Medulla oblongata (tissue), 1 donor: ENCODE measurements at regions not wholly inside any gene's neighbourhood (a gene's known extent, or its start where the extent isn't known, plus 50 kb on each side); places are given as distances from the start of the nearest gene placed in this dataset.
"Not testable (repeated sequence)": the region's sequence is repeated elsewhere in the genome, so short reads cannot be mapped to it uniquely, and the experiment has no call there.

ENCODE experiments used
- DNase-seq: peaks from one replicate; pipeline ENCODE4 v3.0.0-alpha.2; 2015; ENCODE audit errors: extremely low spot score

DNA sequence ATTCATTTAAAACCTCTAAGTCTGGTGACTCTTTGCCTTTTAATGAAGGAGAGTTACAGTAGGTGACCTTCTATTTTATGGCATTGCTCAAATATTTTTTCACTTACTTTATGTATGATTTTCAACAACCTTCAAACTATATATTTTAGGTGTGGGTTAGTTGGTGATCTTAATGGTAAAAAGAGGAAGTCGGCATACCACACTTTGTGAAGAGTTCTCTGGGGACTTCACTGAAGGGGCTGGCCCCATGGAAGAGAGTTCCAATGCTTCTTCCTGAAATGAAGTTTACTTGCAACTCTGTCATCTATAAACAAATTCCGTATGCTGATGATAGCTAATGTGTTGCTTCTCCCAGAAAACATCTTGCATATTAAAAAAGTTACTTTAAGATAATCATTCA, 647.0 kb upstream of the SGO1 start:
- DNase-seq = no peak

DNA sequence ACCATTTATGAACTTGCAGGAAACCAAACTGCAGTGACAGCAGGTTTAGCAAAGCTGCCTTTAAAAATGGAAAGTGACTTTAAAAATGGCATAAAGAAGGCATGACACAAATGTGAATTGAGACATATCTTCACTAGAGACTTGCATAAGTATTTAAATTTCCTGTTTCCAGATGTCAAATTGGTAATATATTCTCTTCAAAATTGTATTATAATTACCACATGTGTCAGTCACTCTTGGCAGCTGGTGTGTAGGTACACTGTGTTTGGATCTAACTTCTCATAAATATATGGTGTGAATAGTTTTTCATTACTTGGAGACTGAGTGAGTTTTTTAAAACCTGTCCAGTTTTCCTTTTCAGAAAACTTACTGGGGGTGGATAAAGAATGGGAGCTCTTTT, 636.2 kb upstream of the SGO1 start:
- DNase-seq = no peak

DNA sequence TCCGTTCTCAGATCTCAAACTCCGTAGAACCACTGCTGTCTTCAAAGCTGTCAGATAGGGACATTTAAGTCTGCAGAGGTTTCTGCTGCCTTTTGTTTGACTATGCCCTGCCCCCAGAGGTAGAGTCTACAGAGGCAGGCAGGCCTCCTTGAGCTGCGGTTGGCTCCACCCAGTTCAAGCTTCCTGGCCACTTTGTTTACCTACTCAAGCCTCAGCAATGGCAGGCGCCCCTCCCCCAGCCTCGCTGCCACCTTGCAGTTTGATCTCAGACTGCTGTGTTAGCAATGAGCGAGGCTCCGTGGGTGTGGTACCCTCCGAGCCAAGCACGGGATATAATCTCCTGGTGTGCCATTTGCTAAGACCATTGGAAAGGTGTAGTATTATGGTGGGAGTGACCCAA, 634.9 kb upstream of the SGO1 start:
- DNase-seq = not testable (repeated sequence)

DNA sequence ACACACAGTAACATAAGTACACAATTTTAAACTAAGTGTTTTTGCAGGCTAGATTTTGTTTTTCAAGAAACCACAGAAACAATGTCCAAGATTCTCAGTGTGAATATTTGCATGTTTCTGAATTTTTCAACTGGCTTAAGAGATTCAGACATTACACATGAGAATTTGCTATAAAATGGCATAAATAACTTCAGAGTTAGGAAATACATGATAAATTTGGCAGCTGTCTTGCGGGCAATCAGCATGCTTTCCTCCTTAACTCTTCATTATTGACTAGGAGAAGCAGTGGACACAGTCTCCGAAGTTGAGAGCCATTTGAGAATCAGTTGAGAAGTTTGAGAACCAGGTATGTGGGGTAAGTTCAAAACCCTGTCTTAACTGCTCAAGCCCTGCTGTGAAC, 625.6 kb upstream of the SGO1 start:
- DNase-seq = no peak

DNA sequence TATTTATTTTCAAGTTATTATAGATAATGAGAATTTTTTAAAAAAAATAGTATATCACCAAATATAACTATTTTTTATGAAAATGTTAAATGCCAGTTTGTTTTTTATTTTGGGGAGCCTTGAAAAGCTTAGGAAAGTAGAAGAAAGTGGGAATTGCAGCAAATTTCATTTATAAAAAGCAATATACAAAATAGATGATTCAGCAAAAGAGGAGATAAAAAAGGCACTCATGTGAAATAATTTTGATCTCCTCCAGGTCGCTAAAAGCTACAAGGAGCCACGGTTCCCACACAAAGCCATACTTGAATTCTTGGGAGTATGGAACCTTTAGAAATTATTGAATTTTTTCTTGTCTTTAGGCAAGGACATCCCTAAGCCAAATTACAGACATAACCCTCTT, 625.0 kb upstream of the SGO1 start:
- DNase-seq = no peak

DNA sequence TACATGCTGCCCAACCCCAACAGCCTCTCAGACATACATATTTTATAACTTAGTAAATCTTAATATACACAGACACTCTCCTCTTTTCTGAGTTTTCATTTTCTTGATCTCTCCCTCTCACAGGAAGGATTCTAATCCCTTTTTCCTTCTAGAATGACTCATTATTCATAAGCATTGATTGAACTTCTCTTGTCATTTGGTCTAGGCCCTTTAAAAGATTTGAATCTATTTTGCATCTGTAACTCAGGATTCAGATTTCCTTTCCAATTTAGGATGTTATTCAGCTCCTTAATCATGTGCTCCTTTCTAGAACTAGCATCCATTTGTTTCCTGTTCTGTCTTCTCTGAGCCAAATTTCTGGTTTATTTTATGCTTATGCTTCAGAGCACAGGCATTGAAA, 624.5 kb upstream of the SGO1 start:
- DNase-seq = no peak

DNA sequence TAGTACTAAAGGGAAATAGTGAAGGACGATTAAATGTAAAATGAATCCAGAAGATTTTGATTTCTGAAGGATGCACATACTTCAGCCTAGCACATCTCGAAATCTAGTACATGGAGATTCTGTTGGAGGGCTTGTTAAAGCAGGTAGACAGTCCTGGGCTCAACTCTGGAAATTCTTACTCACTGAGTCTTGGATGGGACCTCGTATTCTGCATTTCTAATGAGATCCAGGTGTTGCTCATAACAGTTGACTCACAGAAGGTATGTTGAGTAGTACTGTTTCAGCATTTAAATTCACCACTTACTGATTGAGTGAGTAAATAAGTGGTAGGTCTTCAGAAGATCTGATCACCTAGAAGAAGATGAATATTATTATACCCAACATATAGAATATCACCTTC, 623.4 kb upstream of the SGO1 start:
- no peak for DNase-seq

- no peak for DNase-seq
These were observed 622.9 kb upstream of the SGO1 start for GRCh38 chr3:20808864-20809263.

GRCh38 chr3:20798666-20799065, 612.7 kb upstream of the SGO1 start:
- DNase-seq = no peak

DNA sequence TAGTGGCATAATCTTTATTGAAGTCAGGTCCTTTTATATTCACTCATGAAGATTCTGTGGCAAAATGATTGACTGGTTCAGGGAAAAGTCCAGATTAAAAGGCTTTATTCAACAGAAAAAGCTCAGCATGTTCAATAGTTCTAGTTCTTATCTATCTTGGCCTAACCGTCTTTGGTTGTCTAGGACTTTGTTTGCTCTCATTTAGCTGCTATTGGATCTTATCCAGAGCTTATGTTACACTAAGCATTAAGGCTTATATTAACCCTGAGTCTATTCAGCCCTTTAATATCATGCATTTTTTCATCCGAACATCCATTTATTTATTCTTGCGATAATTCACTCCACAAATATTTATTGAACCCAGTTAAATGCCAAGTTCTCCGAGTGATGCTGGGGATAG, 601.0 kb upstream of the SGO1 start:
- no peak for DNase-seq

GRCh38 chr3:20776692-20777091, 590.7 kb upstream of the SGO1 start:
- no peak for DNase-seq

- no peak for DNase-seq
These were observed 590.3 kb upstream of the SGO1 start for GRCh38 chr3:20776286-20776685.

DNA sequence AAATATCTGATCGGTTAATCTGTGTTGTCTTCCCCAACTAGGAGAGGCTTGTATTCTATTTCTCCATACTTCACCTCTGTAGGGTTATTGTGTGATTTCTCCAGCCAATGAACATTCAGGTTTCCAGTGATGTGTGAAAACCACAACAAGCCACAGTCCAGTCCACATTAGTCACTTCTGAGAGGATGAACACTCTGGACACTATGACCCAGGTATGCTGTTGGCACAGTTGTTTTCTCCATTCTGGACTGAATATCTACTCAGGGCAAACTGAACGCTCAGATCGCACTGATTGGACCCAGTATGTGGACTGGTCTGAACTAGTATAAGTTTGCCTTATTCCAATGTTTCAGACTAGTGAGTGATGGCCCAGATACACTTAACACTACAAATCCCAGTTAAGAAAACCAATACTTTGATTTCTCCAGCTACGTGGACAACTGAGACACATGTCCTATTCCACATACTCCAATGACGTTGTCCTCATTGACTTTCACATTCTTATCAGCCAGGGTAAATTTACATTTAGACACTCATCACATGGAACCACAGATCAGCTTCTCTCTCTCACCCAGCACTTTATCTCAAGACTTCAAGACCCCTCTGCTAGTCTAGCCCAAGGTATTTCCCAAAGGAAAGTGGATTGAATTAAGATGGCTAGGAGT, 587.4 kb upstream of the SGO1 start:
- no peak for DNase-seq

GRCh38 chr3:20772869-20773268, 586.9 kb upstream of the SGO1 start:
- DNase-seq = no peak

DNA sequence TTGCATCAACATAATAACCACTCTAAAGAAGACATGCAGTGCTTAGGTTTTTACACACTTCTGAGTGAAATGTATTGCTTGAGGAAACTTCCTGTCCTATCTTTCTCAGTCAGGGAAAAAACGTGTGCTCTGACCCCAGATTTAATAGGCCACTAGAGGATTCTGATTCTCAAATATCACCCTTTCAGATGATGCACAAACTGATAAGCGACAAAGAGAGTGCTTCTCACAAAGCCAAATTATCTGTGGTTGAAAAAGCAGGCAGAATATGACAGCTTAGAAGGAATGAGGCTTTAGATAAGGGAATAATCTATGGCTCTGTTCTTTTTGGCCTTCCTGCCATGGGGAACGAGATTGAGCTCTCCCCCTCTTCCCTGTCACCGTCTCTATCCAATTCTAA, 583.4 kb upstream of the SGO1 start:
- DNase-seq = no peak

- DNase-seq = no peak
These were observed 575.0 kb upstream of the SGO1 start for GRCh38 chr3:20760981-20761380.

- DNase-seq = no peak
These were observed 566.4 kb upstream of the SGO1 start for GRCh38 chr3:20752416-20752815.

DNA sequence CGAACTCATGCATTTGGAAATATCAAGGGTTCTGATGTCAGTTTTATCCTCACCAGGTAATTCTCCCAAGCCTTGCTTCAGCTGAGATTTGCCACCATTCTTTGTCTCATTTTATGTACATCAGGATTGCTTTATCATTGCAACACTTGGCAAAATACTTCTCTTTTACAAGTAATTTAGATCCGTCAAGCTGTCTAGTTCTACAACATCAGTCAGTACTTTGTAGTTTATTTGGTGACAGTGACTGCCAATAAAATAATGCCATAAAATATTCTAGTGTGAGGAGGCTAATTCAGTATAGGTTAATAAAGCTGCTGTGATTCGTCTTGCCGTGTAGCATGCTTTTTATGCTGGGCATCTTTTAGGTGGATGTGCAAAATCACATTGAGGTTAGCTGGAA, 565.3 kb upstream of the SGO1 start:
- no peak for DNase-seq

DNA sequence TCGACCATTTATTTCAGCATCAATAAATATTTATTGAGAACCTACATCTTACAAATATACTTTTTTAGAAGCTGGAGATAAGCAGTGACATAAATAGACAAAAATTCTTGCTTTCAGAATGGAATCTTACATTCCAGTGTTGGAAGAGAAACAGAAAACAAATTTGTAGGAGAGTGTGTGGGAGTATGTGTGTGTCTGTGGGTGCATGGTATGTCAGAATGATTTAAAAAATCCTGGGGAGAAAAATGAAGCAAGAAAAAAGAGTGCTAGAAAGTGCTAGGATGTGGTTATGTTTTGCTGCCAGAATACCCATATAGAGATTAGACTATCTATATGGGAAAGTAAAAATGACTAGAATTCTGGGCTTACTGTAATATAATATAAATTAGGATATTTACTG, 561.7 kb upstream of the SGO1 start:
- DNase-seq = no peak

- DNase-seq = no peak
These were observed 557.7 kb upstream of the SGO1 start for GRCh38 chr3:20743553-20744321.

DNA sequence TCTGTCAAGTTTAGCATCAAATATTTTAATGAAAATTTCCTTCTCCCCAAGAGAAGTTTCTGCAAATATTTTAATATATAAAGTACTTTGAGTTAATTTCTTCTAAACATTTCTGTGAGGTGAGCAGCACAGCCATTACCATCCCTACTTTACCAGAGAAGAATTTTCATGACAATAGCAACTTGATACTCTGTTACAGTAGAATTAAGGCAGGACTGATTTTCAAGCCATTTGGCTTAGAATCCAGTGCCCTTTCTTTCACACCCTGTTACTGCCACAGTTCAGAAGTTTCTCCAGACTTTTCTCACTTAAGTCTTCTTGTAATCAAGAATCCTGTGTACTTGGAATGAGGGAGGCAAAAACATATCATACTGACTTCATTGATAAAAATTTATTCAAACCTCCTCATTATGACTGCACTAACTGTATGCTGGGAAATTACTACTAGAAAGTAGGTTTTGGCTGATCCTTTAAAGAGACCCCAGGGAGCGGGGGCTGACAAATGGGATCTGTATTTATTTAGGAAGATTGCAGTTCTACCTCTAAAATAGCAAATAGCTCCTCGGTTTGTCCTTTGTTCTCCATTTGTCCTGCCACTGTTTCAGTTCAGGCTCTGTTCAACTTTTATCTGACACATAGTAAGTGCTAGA, 557.0 kb upstream of the SGO1 start:
- DNase-seq = no peak

- DNase-seq = no peak
These were observed 555.4 kb upstream of the SGO1 start for GRCh38 chr3:20741381-20741780.

GRCh38 chr3:20739814-20740213, 553.8 kb upstream of the SGO1 start:
- DNase-seq = no peak
